Glutamatergic neuron (in vitro differentiated cells): ENCODE measurements at regions not wholly inside any gene's neighbourhood (a gene's known extent, or its start where the extent isn't known, plus 50 kb on each side); places are given as distances from the start of the nearest gene placed in this dataset.

Experiments used
- DNase-seq: peaks from one replicate; pipeline ENCODE4 v3.0.0; 2022
- H3K27ac Mint-ChIP-seq: one replicate; pipeline ENCODE4 v1.8.0; 2020; ENCODE audit warnings: mild to moderate bottlenecking, mixed read lengths, inconsistent platforms; ENCODE audit not compliant: unreplicated experiment
- H3K27me3 Mint-ChIP-seq: one replicate; pipeline ENCODE4 v1.8.0; 2020; ENCODE audit warnings: mild to moderate bottlenecking, moderate library complexity, mixed read lengths, inconsistent platforms; ENCODE audit not compliant: unreplicated experiment
- H3K36me3 Mint-ChIP-seq: one replicate; pipeline ENCODE4 v1.8.0; 2020; ENCODE audit warnings: mild to moderate bottlenecking, mixed read lengths, inconsistent platforms; ENCODE audit not compliant: unreplicated experiment
- H3K4me1 Mint-ChIP-seq: one replicate; pipeline ENCODE4 v1.8.0; 2020; ENCODE audit warnings: mild to moderate bottlenecking, low read depth, mixed read lengths, inconsistent platforms; ENCODE audit not compliant: unreplicated experiment
- H3K4me3 Mint-ChIP-seq: one replicate; pipeline ENCODE4 v1.8.0; 2020; ENCODE audit warnings: mild to moderate bottlenecking, mixed read lengths, inconsistent platforms; ENCODE audit not compliant: unreplicated experiment
- H3K9me3 Mint-ChIP-seq: one replicate; pipeline ENCODE4 v1.8.0; 2020; ENCODE audit warnings: mild to moderate bottlenecking, moderate library complexity, mixed read lengths, inconsistent platforms; ENCODE audit not compliant: unreplicated experiment
- CTCF ChIP-seq: fragments of 200-600 bp; sonication (generic); IDR thresholded peaks from one replicate; pipeline ENCODE4 v1.5.0; 2021; ENCODE audit not compliant: partially characterized antibody, unreplicated experiment

- H3K4me1 Mint-ChIP-seq: no peaks in the 10 kb centered on the region
- H3K9me3 Mint-ChIP-seq: peaks cover 5% of the 10 kb centered on the region
- H3K27me3 Mint-ChIP-seq: peaks cover 2% of the 10 kb centered on the region
- peaks cover 10% of the 10 kb centered on the region for H3K36me3 Mint-ChIP-seq
- no peak for TF ChIP-seq CTCF
- H3K4me3 Mint-ChIP-seq: no peak overlapping the region
- DNase-seq: no peak
- no peak overlapping the region for H3K27ac Mint-ChIP-seq
Measured at GRCh38 chr2:226649201-226649600, 150.4 kb downstream of the IRS1 start.

- H3K4me3 Mint-ChIP-seq: no peak overlapping the region
- H3K27ac Mint-ChIP-seq: no peak overlapping the region
- no peaks in the 10 kb centered on the region for H3K4me1 Mint-ChIP-seq
- DNase-seq: no peak
- H3K36me3 Mint-ChIP-seq: peaks cover 10% of the 10 kb centered on the region
- H3K27me3 Mint-ChIP-seq: peaks cover 2% of the 10 kb centered on the region
- peaks cover 5% of the 10 kb centered on the region for H3K9me3 Mint-ChIP-seq
- TF ChIP-seq CTCF: no peak
Measured at GRCh38 chr2:226647621-226648518, 151.8 kb downstream of the IRS1 start.

- no peak for TF ChIP-seq CTCF
- Mint-ChIP-seq H3K4me3 (no peak overlapping the region), H3K9me3 (peaks cover 5% of the 10 kb centered on the region), H3K36me3 (peaks cover 5% of the 10 kb centered on the region), H3K27me3 (peaks cover 3% of the 10 kb centered on the region), H3K4me1 (no peaks in the 10 kb centered on the region), H3K27ac (no peak overlapping the region)
- DNase-seq: no peak
Measured at GRCh38 chr2:226644399-226644865, 155.2 kb downstream of the IRS1 start.

- Mint-ChIP-seq H3K4me1 (no peaks in the 10 kb centered on the region), H3K27me3 (peaks cover 5% of the 10 kb centered on the region), H3K27ac (no peak overlapping the region), H3K4me3 (no peak overlapping the region), H3K9me3 (peaks cover under 1% of the 10 kb centered on the region), H3K36me3 (peaks cover under 1% of the 10 kb centered on the region)
- no peak for TF ChIP-seq CTCF
- no peak for DNase-seq
Measured at GRCh38 chr2:226643946-226644282, 155.7 kb downstream of the IRS1 start.
